DND-41 (cell line): ENCODE measurements at regions not wholly inside any gene's neighbourhood (a gene's known extent, or its start where the extent isn't known, plus 50 kb on each side); places are given as distances from the start of the nearest gene placed in this dataset.

Experiments used
- CTCF ChIP-seq: IDR thresholded peaks from 2 replicates; pipeline ENCODE4 v1.5.1; 2012; ENCODE audit warnings: borderline replicate concordance, low read length, moderate library complexity, mild to moderate bottlenecking; ENCODE audit not compliant: poor library complexity, severe bottlenecking; ENCODE audit errors: extremely low read depth
- EZH2 ChIP-seq: IDR thresholded peaks from 3 replicates; pipeline ENCODE4 v1.6.1; 2012; ENCODE audit warnings: borderline replicate concordance, low read depth, mild to moderate bottlenecking, moderate library complexity, low read length, inconsistent platforms; ENCODE audit not compliant: severe bottlenecking

GRCh38 chr2:57570961-57571360 lies 475.6 kb upstream of the VRK2 start:
- no peak for TF ChIP-seq EZH2
- no peak for TF ChIP-seq CTCF
